ENCODE measurements at regions not wholly inside any gene's neighbourhood (a gene's known extent, or its start where the extent isn't known, plus 50 kb on each side); places are given as distances from the start of the nearest gene placed in this dataset.
"Not testable (repeated sequence)": the region's sequence is repeated elsewhere in the genome, so short reads cannot be mapped to it uniquely, and the experiment has no call there.

GRCh38 chr1:213357403-213357802, 306.4 kb downstream of the RPS6KC1 start:
- DNase-seq (ENCODE audit: low read depth), result no peak
- no peak overlapping the region for H3K4me3 ChIP-seq (ENCODE audit: low read depth, low read length)
- TF ChIP-seq, protein P1, sequence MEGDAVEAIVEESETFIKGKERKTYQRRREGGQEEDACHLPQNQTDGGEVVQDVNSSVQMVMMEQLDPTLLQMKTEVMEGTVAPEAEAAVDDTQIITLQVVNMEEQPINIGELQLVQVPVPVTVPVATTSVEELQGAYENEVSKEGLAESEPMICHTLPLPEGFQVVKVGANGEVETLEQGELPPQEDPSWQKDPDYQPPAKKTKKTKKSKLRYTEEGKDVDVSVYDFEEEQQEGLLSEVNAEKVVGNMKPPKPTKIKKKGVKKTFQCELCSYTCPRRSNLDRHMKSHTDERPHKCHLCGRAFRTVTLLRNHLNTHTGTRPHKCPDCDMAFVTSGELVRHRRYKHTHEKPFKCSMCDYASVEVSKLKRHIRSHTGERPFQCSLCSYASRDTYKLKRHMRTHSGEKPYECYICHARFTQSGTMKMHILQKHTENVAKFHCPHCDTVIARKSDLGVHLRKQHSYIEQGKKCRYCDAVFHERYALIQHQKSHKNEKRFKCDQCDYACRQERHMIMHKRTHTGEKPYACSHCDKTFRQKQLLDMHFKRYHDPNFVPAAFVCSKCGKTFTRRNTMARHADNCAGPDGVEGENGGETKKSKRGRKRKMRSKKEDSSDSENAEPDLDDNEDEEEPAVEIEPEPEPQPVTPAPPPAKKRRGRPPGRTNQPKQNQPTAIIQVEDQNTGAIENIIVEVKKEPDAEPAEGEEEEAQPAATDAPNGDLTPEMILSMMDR (IDR thresholded peaks at IDR 0.05; ENCODE audit: low read depth, low read length, missing control alignments), result no peak

- not testable (repeated sequence) for H3K4me3 ChIP-seq (ENCODE audit: low read depth, low read length)
These were observed 307.3 kb downstream of the RPS6KC1 start for GRCh38 chr1:213358368-213358767.

DNA sequence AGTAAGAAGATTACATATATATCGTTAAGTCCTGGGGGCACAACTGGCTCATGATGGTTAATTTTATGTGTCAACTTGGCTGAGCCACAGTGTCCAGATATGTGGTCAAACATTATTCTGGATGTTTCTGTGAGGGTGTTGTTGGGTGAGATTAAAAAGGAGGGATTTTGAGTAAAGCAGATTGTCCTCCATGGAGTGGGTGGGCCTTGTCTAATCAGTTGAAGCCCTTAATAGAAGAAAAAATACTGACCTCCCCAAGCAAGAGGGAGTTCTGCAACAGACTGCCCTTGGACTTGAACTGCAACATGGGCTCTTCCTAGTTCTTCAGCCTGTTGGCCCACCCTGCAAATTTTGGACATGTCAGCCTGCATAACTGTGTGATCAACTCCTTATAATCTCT, 311.6 kb downstream of the RPS6KC1 start:
- TF ChIP-seq, protein P1 (IDR thresholded peaks at IDR 0.05; ENCODE audit: low read depth, low read length, missing control alignments), result no peak
- no peak overlapping the region for H3K4me3 ChIP-seq (ENCODE audit: low read depth, low read length)
- no peak for DNase-seq (ENCODE audit: low read depth)

More at GRCh38 chr1:213358368-213358767, 307.3 kb downstream of the RPS6KC1 start:
- DNase-seq (ENCODE audit: low read depth), result not testable (repeated sequence)

- H3K4me3 ChIP-seq (ENCODE audit: low read depth, low read length), result no peak overlapping the region
- DNase-seq (ENCODE audit: low read depth), result no peak
- TF ChIP-seq, protein P1 (IDR thresholded peaks at IDR 0.05; ENCODE audit: low read depth, low read length, missing control alignments), result no peak
These were observed 315.2 kb downstream of the RPS6KC1 start for GRCh38 chr1:213366141-213366831.

DNA sequence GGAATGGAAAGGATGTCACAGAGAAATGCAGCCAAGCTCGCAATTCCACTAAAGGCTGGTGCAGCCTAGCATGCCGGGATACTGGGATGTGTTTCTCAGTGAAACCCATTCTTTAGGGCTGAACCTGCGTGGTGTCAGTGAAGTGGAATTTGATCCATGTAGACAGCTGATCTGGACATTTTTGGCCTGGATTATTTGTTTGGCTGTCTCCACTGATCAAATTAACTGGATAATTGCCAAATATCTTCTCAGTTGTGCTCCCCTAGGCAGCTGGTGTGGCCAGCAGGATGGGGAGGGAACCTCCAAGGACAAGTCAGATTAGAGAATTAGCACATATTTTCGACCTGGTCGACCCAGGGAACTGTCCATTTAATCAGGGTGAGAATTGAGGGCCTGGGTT, 318.4 kb downstream of the RPS6KC1 start:
- TF ChIP-seq, protein P1 (IDR thresholded peaks at IDR 0.05; ENCODE audit: low read depth, low read length, missing control alignments), result no peak
- DNase-seq (ENCODE audit: low read depth), result no peak
- H3K4me3 ChIP-seq (ENCODE audit: low read depth, low read length), result no peak overlapping the region

DNA sequence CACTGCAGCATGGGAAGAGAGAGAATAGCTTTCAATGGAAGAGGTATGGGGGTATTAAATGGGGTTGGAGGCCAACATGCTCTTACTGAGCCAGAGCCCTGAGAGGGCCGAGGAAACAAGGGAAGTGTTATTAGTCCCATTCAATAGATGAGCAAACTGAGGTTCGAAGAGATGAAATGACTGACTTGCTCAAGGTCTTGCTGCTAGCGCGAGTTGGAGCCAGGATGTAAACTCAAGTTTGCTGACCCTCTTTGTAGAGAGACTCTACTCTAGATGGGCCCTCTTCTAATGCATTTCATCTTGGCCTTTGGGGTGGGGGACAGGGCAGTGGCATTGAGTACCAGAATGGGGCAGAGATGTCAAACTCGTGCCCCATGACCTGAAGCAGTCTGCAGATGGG, 319.5 kb downstream of the RPS6KC1 start:
- no peak overlapping the region for H3K4me3 ChIP-seq (ENCODE audit: low read depth, low read length)
- TF ChIP-seq, protein P1 (IDR thresholded peaks at IDR 0.05; ENCODE audit: low read depth, low read length, missing control alignments), result no peak
- no peak for DNase-seq (ENCODE audit: low read depth)

- TF ChIP-seq, protein P1 (IDR thresholded peaks at IDR 0.05; ENCODE audit: low read depth, low read length, missing control alignments), result no peak
- no peak overlapping the region for H3K4me3 ChIP-seq (ENCODE audit: low read depth, low read length)
- DNase-seq (ENCODE audit: low read depth), result no peak
These were observed 320.4 kb downstream of the RPS6KC1 start for GRCh38 chr1:213371525-213371846.

Measured in GM12864 (cell line).